ENCODE measurements at regions not wholly inside any gene's neighbourhood (a gene's known extent, or its start where the extent isn't known, plus 50 kb on each side); places are given as distances from the start of the nearest gene placed in this dataset.
"Not testable (repeated sequence)": the region's sequence is repeated elsewhere in the genome, so short reads cannot be mapped to it uniquely, and the experiment has no call there.

GRCh38 chr16:18077910-18078309 is 258.6 kb downstream of the NPIPA8 start:
- H3K27ac ChIP-seq; H3K4me1 ChIP-seq; DNase-seq; H3K36me3 ChIP-seq; H3K4me3 ChIP-seq; H3K27me3 ChIP-seq; in situ Hi-C loops (cut with MboI; ENCODE audit: low pct_ligation_motif_present in 1 of 4, low pct_unique_long_range_greater_than_20kb in 1 of 4, low sequenced_read_pairs in 3 of 4); intact Hi-C loops (cut with DNase I; ENCODE audit: low total_unique reads); H3K9me3 ChIP-seq: not testable (repeated sequence)

DNA sequence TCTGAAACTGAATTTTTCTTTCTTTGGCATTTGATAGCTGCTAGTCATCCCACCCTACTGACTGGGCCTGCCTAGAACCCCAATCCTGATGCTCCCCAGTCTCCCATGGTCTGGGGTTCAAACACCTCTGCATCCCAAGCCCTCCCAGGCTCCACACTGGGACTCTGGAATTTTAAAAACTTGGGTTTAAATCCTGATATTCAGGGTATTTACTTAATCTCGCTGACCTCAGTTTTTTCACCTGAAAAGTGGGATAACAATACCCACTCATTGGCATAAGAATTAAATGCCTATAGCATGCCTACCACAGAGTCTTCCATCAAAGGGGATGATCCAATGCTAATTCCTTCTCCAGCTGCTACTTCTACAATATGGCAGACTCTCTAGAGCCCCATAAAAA is 264.4 kb downstream of the NPIPA8 start:
- TF ChIP-seq POLR2AphosphoS5 (IDR thresholded peaks at IDR 0.05) (no peak), CTCF (IDR thresholded peaks at IDR 0.05) (no peak), EP300 (IDR thresholded peaks at IDR 0.05; ENCODE audit: low read depth) (no peak), POLR2A (IDR thresholded peaks at IDR 0.05) (no peak)
- no peaks in the 10 kb centered on the region for H3K9me3 ChIP-seq
- in situ Hi-C loops (cut with MboI; ENCODE audit: low pct_ligation_motif_present in 1 of 4, low pct_unique_long_range_greater_than_20kb in 1 of 4, low sequenced_read_pairs in 3 of 4) = no loop called here
- intact Hi-C loops (cut with DNase I; ENCODE audit: low total_unique reads) = no loop called here
- no peak for DNase-seq
- no peak overlapping the region for H3K27ac ChIP-seq
- WGBS, 2 donors (ENCODE audit: low coverage in 1 of 2) = 85 to 100% methylated on average over 1 of the region's 1 CpG
- no peaks in the 10 kb centered on the region for H3K4me1 ChIP-seq
- H3K4me3 ChIP-seq = no peak overlapping the region
- no peaks in the 10 kb centered on the region for H3K36me3 ChIP-seq
- no peaks in the 10 kb centered on the region for H3K27me3 ChIP-seq

- Histone ChIP-seq H3K4me1 (no peaks in the 10 kb centered on the region), H3K27me3 (no peaks in the 10 kb centered on the region), H3K9me3 (no peaks in the 10 kb centered on the region), H3K27ac (no peak overlapping the region), H3K4me3 (no peak overlapping the region), H3K36me3 (no peaks in the 10 kb centered on the region)
- TF ChIP-seq POLR2AphosphoS5 (IDR thresholded peaks at IDR 0.05) (no peak), CTCF (IDR thresholded peaks at IDR 0.05) (no peak), EP300 (IDR thresholded peaks at IDR 0.05; ENCODE audit: low read depth) (no peak), POLR2A (IDR thresholded peaks at IDR 0.05) (no peak)
- intact Hi-C loops (cut with DNase I; ENCODE audit: low total_unique reads) (no loop called here), in situ Hi-C loops (cut with MboI; ENCODE audit: low pct_ligation_motif_present in 1 of 4, low pct_unique_long_range_greater_than_20kb in 1 of 4, low sequenced_read_pairs in 3 of 4) (no loop called here)
- no peak for DNase-seq
Observed at GRCh38 chr16:18069683-18070082, 266.9 kb downstream of the NPIPA8 start.

GRCh38 chr16:18068477-18068876 is 268.1 kb downstream of the NPIPA8 start:
- TF ChIP-seq EP300 (IDR thresholded peaks at IDR 0.05; ENCODE audit: low read depth) = no peak
- no peak for TF ChIP-seq CTCF (IDR thresholded peaks at IDR 0.05)
- no peak for TF ChIP-seq POLR2A (IDR thresholded peaks at IDR 0.05)
- TF ChIP-seq POLR2AphosphoS5 (IDR thresholded peaks at IDR 0.05) = no peak
- Histone ChIP-seq H3K36me3 (no peaks in the 10 kb centered on the region), H3K4me1 (no peaks in the 10 kb centered on the region), H3K4me3 (no peak overlapping the region), H3K9me3 (no peaks in the 10 kb centered on the region), H3K27ac (no peak overlapping the region), H3K27me3 (no peaks in the 10 kb centered on the region)
- DNase-seq = no peak
- in situ Hi-C loops (cut with MboI; ENCODE audit: low pct_ligation_motif_present in 1 of 4, low pct_unique_long_range_greater_than_20kb in 1 of 4, low sequenced_read_pairs in 3 of 4) = no loop called here
- intact Hi-C loops (cut with DNase I; ENCODE audit: low total_unique reads) = no loop called here

GRCh38 chr16:18062713-18063112 is 273.8 kb downstream of the NPIPA8 start:
- no peak for DNase-seq
- Histone ChIP-seq H3K4me1 (no peaks in the 10 kb centered on the region), H3K4me3 (no peak overlapping the region), H3K9me3 (no peaks in the 10 kb centered on the region), H3K27me3 (peaks cover 5% of the 10 kb centered on the region), H3K27ac (no peak overlapping the region), H3K36me3 (no peaks in the 10 kb centered on the region)
- WGBS, 2 donors (ENCODE audit: low coverage in 1 of 2) = 27 to 37% methylated on average over 3 to 9 of the region's 9 CpGs
- in situ Hi-C loops (cut with MboI; ENCODE audit: low pct_ligation_motif_present in 1 of 4, low pct_unique_long_range_greater_than_20kb in 1 of 4, low sequenced_read_pairs in 3 of 4) = no loop called here
- intact Hi-C loops (cut with DNase I; ENCODE audit: low total_unique reads) = no loop called here
- TF ChIP-seq EP300 (IDR thresholded peaks at IDR 0.05; ENCODE audit: low read depth) = no peak
- no peak for TF ChIP-seq POLR2A (IDR thresholded peaks at IDR 0.05)
- TF ChIP-seq CTCF (IDR thresholded peaks at IDR 0.05) = no peak
- TF ChIP-seq POLR2AphosphoS5 (IDR thresholded peaks at IDR 0.05) = no peak
